CD4-positive, alpha-beta T cell (primary cell): ENCODE measurements at regions not wholly inside any gene's neighbourhood (a gene's known extent, or its start where the extent isn't known, plus 50 kb on each side); places are given as distances from the start of the nearest gene placed in this dataset.

ENCODE experiments used
- ATAC-seq: fragments of 200-7000 bp; cut with Tn5 transposase; one replicate; pipeline ENCODE4 v1.10.0; 2022; ENCODE audit warnings: mild to moderate bottlenecking; ENCODE audit not compliant: poor library complexity
- CTCF ChIA-PET: fragments of 350-600 bp; sonication (Branson Sonifier 250); formaldehyde crosslinking; loops from one replicate; lab custom pipeline; 2021; ENCODE audit warnings: antibody characterized with exemption, inconsistent platforms; lab: Charles Lee
- POLR2A ChIA-PET: fragments of 350-600 bp; sonication (Branson Sonifier 250); formaldehyde crosslinking; loops from one replicate; lab custom pipeline; 2021; ENCODE audit warnings: antibody characterized with exemption, inconsistent platforms; lab: Charles Lee
- DNase-seq, 14 experiments: peaks; one replicate each; pipeline ENCODE4 v3.0.0-alpha.2; 2013 to 2020; ENCODE audit warnings: mixed read lengths in 2 of 14
- H3K27ac ChIP-seq, 2 donors: one replicate each; pipeline versions ENCODE4 v1.5.1 to v1.7.0; 2013; ENCODE audit warnings: low read length in 2 of 2, low read depth in 1 of 2, mild to moderate bottlenecking in 1 of 2
- H3K27me3 ChIP-seq, 2 experiments: 1 replicate in 1 of 2; 2 replicates in 1 of 2; pipeline versions ENCODE4 v1.6.1 to v1.7.0; 2013; ENCODE audit warnings: low read length in 2 of 2, control low read depth in 1 of 2, mild to moderate bottlenecking in 1 of 2, moderate library complexity in 1 of 2; ENCODE audit not compliant: insufficient read depth in 2 of 2, control insufficient read depth in 1 of 2
- H3K36me3 ChIP-seq: one replicate; pipeline ENCODE4 v1.6.1; 2013; ENCODE audit warnings: low read length, control low read depth; ENCODE audit not compliant: insufficient read depth
- H3K4me1 ChIP-seq: one replicate; pipeline ENCODE4 v1.6.1; 2013; ENCODE audit warnings: low read length, control low read depth; ENCODE audit not compliant: insufficient read depth
- H3K4me3 ChIP-seq: one replicate; pipeline ENCODE4 v1.5.1; 2013; ENCODE audit warnings: mild to moderate bottlenecking, low read length, moderate library complexity
- H3K9me3 ChIP-seq, 2 experiments: 1 replicate in 1 of 2; 2 replicates in 1 of 2; pipeline versions ENCODE4 v1.6.1 to v1.7.0; 2013; ENCODE audit warnings: low read length in 2 of 2, mild to moderate bottlenecking in 2 of 2, control low read depth in 1 of 2, moderate library complexity in 1 of 2; ENCODE audit not compliant: control insufficient read depth in 1 of 2, insufficient read depth in 1 of 2
- H3K27ac Mint-ChIP-seq: one replicate; pipeline ENCODE4 v1.8.0; 2020; ENCODE audit warnings: mixed read lengths
- H3K27me3 Mint-ChIP-seq: one replicate; pipeline ENCODE4 v1.8.0; 2021; ENCODE audit warnings: mixed read lengths
- H3K36me3 Mint-ChIP-seq: one replicate; pipeline ENCODE4 v1.8.0; 2021; ENCODE audit warnings: low read depth, mixed read lengths
- H3K4me1 Mint-ChIP-seq: one replicate; pipeline ENCODE4 v1.8.0; 2021; ENCODE audit warnings: low read depth, mixed read lengths
- H3K4me3 Mint-ChIP-seq: one replicate; pipeline ENCODE4 v1.8.0; 2020; ENCODE audit warnings: mild to moderate bottlenecking, mixed read lengths
- H3K9me3 Mint-ChIP-seq: one replicate; pipeline ENCODE4 v1.8.0; 2020; ENCODE audit warnings: mixed read lengths
- CTCF ChIP-seq: fragments of 200-600 bp; IDR thresholded peaks from one replicate; pipeline ENCODE4 v1.8.0; 2022; ENCODE audit warnings: antibody characterized with exemption, mild to moderate bottlenecking
- intact Hi-C, 2 experiments: fragments of 100-400 bp; cut with DNase I in 1 of 2; cut with micrococcal nuclease in 1 of 2; formaldehyde crosslinking; loops; one replicate each; pipeline versions ENCODE4 v1.15.1 to v1.9.0; 2023 to 2025; cut with DNase I, micrococcal nuclease

- H3K27me3 Mint-ChIP-seq: no peaks in the 10 kb centered on the region
These were observed 108.6 kb downstream of the CD83 start for GRCh38 chr6:14226051-14226660.

GRCh38 chr6:14228571-14228970 lies 111.0 kb downstream of the CD83 start:
- peak in 7 of 14 experiments; percentile 13 to 58 (median 34) for DNase-seq
- intact Hi-C loops: loop anchor here in 1 of 2 experiments (5.0 kb wide), 1 partner anchor 49 kb away; no protein-coding TSS in a partner anchor
- Histone ChIP-seq H3K4me1 (peaks cover 3% of the 10 kb centered on the region), H3K27me3 (no peaks in the 10 kb centered on the region), H3K36me3 (no peaks in the 10 kb centered on the region), H3K9me3 (no peaks in the 10 kb centered on the region), H3K27ac (no peak overlapping the region), H3K4me3 (no peak overlapping the region)
- Mint-ChIP-seq H3K9me3 (no peaks in the 10 kb centered on the region), H3K36me3 (no peaks in the 10 kb centered on the region), H3K27ac (peak overlapping the region; percentile 61), H3K27me3 (no peaks in the 10 kb centered on the region), H3K4me3 (no peak overlapping the region), H3K4me1 (peaks cover 51% of the 10 kb centered on the region)
- peak; percentile 83 for ATAC-seq
- ChIA-PET POLR2A (interaction anchor here (0.7 to 1.0 kb wide), 2 partner anchors 11 to 16 kb away, joined by 4 to 5 read pairs; no protein-coding TSS in a partner anchor), CTCF (interaction anchor here (1.3 kb wide), 1 partner anchor 9 kb away, joined by 4 read pairs; no protein-coding TSS in a partner anchor)
- no peak for TF ChIP-seq CTCF

More at GRCh38 chr6:14226051-14226660, 108.6 kb downstream of the CD83 start:
- TF ChIP-seq CTCF: no peak
- ChIA-PET CTCF (no interaction called here), POLR2A (no interaction called here)
- no peak overlapping the region for H3K27ac Mint-ChIP-seq
- no peaks in the 10 kb centered on the region for H3K36me3 Mint-ChIP-seq
- H3K4me3 Mint-ChIP-seq: no peak overlapping the region
- peaks cover 3% of the 10 kb centered on the region for H3K4me1 ChIP-seq
- ATAC-seq: no peak
- H3K9me3 Mint-ChIP-seq: no peaks in the 10 kb centered on the region
- intact Hi-C loops: loop anchor here in 1 of 2 experiments (5.0 kb wide), 1 partner anchor 51 kb away; no protein-coding TSS in a partner anchor
- H3K4me1 Mint-ChIP-seq: peaks cover 40% of the 10 kb centered on the region
- no peaks in the 10 kb centered on the region for H3K9me3 ChIP-seq
- no peak for DNase-seq
- no peak overlapping the region for H3K4me3 ChIP-seq
- H3K36me3 ChIP-seq: no peaks in the 10 kb centered on the region
- no peaks in the 10 kb centered on the region for H3K27me3 ChIP-seq
- H3K27ac ChIP-seq: no peak overlapping the region

- Mint-ChIP-seq H3K4me1 (peaks cover 36% of the 10 kb centered on the region), H3K9me3 (no peaks in the 10 kb centered on the region), H3K36me3 (no peaks in the 10 kb centered on the region), H3K4me3 (no peak overlapping the region), H3K27ac (no peak overlapping the region), H3K27me3 (no peaks in the 10 kb centered on the region)
- no peaks in the 10 kb centered on the region for H3K36me3 ChIP-seq
- TF ChIP-seq CTCF: no peak
- ATAC-seq: no peak
- no peaks in the 10 kb centered on the region for H3K27me3 ChIP-seq
- no peak overlapping the region for H3K4me3 ChIP-seq
- H3K4me1 ChIP-seq: peaks cover 3% of the 10 kb centered on the region
- H3K9me3 ChIP-seq: no peaks in the 10 kb centered on the region
- no peak for DNase-seq
- H3K27ac ChIP-seq: no peak overlapping the region
- ChIA-PET CTCF (no interaction called here), POLR2A (no interaction called here)
- intact Hi-C loops: no loop called here
These were observed 113.5 kb downstream of the CD83 start for GRCh38 chr6:14231071-14231483.
